ENCODE measurements at regions not wholly inside any gene's neighbourhood (a gene's known extent, or its start where the extent isn't known, plus 50 kb on each side); places are given as distances from the start of the nearest gene placed in this dataset.

DNA sequence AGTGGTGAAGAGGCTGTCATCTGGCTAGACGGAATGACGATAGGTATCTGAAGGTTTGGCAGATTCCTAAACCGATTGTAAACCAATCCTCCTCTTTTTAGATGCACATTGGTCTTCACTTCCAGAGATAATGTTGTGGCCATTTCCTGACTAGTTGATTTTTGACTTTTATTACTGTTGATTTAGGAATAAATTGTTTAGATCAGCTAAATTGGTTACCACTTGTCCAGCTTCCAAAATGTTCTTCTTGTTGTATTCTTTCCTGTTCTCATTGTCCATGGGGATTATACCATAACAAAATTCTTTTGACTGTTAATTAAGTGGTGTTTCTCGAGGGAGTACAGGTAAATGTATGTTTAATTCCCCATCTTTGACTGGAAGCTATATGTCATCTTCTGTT lies 119.7 kb downstream of the MACROH2A1 start:
- Histone ChIP-seq H3K4me3 (no peak overlapping the region), H3K4me1 (replicated peaks in 1 of 2) (no peaks in the 10 kb centered on the region), H3K27ac (no peak overlapping the region)
- ATAC-seq (replicated peaks in 6 of 8): no peak
- WGBS, 10 experiments: 17 to 65% (median 52%) methylated on average over 1 to 4 of the region's 4 CpGs; no CpG with 5 or more reads in 1 of the 10 experiments
- in situ Hi-C loops (cut with MboI; ENCODE audit: low pct_unique_long_range_greater_than_20kb in 2 of 9, low sequenced_read_pairs in 9 of 9, unreplicated experiment in 9 of 9): no loop called here

DNA sequence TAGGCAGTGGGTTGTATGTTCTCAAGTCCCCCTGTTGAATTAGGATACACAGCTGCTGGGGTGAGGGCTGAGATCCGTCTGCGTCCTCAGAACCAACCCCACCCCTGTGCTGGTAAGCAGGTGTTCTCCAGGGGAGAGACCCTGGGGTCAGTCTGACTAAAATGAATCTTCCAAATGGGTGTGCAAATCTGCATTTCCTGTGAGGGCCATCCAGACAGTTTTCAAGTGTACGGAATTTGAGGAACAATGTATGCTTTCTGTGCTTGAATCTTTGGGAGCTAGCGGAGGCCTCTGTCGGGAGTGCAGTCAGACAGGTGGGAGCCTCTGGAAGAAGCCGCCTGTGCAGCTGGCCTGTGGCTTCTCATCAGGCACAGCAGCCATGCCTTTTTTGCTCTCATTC lies 122.9 kb downstream of the MACROH2A1 start:
- Histone ChIP-seq H3K4me3 (no peak overlapping the region), H3K4me1 (replicated peaks in 1 of 2) (no peaks in the 10 kb centered on the region), H3K27ac (no peak overlapping the region)
- WGBS, 10 experiments: 40 to 100% (median 71%) methylated on average over 1 to 6 of the region's 6 CpGs; no CpG with 5 or more reads in 2 of the 10 experiments
- ATAC-seq (replicated peaks in 6 of 8): no peak
- in situ Hi-C loops (cut with MboI; ENCODE audit: low pct_unique_long_range_greater_than_20kb in 2 of 9, low sequenced_read_pairs in 9 of 9, unreplicated experiment in 9 of 9): no loop called here

DNA sequence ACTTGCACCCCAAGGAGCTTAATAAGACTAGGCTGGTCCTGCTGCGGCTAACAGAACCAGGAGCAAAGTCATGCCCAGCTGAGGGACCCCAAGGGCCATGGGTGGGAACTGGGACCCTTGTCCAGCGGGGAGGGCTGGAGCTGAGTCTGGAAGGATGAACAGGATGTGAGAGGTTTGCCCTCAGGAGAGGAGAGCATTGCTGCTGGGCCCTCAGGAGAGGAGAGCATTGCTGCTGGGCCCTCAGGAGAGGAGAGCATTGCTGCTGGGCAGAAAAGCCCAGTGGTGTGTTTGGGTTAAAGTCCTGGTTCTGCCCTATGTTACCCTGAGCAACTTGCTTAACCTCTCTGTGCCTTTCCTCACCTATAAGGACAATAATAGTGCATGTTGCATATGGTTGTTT lies 125.8 kb downstream of the MACROH2A1 start:
- WGBS, 10 experiments: 85 to 100% (median 100%) methylated on average over 1 to 2 of the region's 2 CpGs; no CpG with 5 or more reads in 7 of the 10 experiments
- H3K4me1 ChIP-seq (replicated peaks in 1 of 2): no peaks in the 10 kb centered on the region
- in situ Hi-C loops (cut with MboI; ENCODE audit: low pct_unique_long_range_greater_than_20kb in 2 of 9, low sequenced_read_pairs in 9 of 9, unreplicated experiment in 9 of 9): no loop called here
- no peak overlapping the region for H3K27ac ChIP-seq
- no peak for ATAC-seq (replicated peaks in 6 of 8)
- H3K4me3 ChIP-seq: no peak overlapping the region

- no peak for ATAC-seq (replicated peaks in 6 of 8)
- whole genome bisulfite sequencing, 10 experiments: 17 to 100% (median 90%) methylated on average over 1 to 5 of the region's 11 CpGs; no CpG with 5 or more reads in 4 of the 10 experiments
- in situ Hi-C loops (cut with MboI; ENCODE audit: low pct_unique_long_range_greater_than_20kb in 2 of 9, low sequenced_read_pairs in 9 of 9, unreplicated experiment in 9 of 9): no loop called here
Observed at GRCh38 chr5:135272311-135272805, 126.7 kb downstream of the MACROH2A1 start.

DNA sequence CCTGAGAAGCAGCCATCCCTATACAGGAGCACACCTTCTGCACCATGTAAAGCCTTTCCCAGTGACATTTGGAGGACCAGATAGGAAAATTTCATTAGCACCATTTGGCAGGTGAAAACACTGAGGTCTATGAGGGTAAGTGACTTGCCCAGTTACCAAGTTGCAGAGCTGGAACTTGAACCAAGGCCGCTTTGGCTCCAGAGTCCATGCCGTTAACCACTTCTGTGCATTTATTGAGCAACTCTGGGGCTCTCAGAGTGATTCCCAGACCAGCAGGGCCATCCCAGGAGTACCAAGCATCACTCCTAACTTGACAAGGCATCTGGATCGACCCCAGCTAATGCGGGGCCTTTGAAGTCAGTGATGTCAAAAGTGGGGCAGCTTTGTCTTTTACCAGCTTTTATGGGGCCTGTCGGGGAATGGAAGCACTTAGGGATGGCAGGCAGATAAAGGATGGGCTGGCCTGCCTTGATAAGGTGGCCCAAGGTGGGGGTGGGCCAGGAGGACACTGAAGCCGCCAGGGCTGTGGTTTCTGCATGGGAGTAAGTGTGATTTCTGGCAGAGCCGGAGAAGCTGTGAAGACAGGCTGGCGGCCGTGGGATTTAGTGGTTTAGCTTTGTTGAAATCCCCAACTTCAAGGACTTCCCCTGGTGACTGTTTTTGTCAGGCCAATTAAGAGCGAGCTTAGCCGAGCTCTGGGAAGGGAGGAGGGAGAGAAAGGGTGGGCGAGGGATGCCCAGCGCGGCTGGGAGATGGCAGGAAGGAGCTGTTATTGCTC lies 127.3 kb downstream of the MACROH2A1 start:
- WGBS, 10 experiments: 33 to 100% (median 71%) methylated on average over 1 to 8 of the region's 14 CpGs; no CpG with 5 or more reads in 2 of the 10 experiments
- in situ Hi-C loops (cut with MboI; ENCODE audit: low pct_unique_long_range_greater_than_20kb in 2 of 9, low sequenced_read_pairs in 9 of 9, unreplicated experiment in 9 of 9): no loop called here
- H3K4me3 ChIP-seq: no peak overlapping the region

More at GRCh38 chr5:135272311-135272805, 126.7 kb downstream of the MACROH2A1 start:
- Histone ChIP-seq H3K4me1 (replicated peaks in 1 of 2) (no peaks in the 10 kb centered on the region), H3K4me3 (no peak overlapping the region), H3K27ac (no peak overlapping the region)

GRCh38 chr5:135269931-135270421 lies 129.1 kb downstream of the MACROH2A1 start:
- ATAC-seq (replicated peaks in 6 of 8): peak in 5 of 8 experiments; percentile 37 to 86 (median 72)
- WGBS, 10 experiments: 28 to 81% (median 71%) methylated on average over 1 to 7 of the region's 7 CpGs; no CpG with 5 or more reads in 3 of the 10 experiments
- H3K4me3 ChIP-seq: no peak overlapping the region
- H3K27ac ChIP-seq: no peak overlapping the region
- in situ Hi-C loops (cut with MboI; ENCODE audit: low pct_unique_long_range_greater_than_20kb in 2 of 9, low sequenced_read_pairs in 9 of 9, unreplicated experiment in 9 of 9): no loop called here
- H3K4me1 ChIP-seq (replicated peaks in 1 of 2): no peaks in the 10 kb centered on the region

More for the DNA sequence above, 127.3 kb downstream of the MACROH2A1 start:
- H3K27ac ChIP-seq: no peak overlapping the region
- ATAC-seq (replicated peaks in 6 of 8): no peak
- no peaks in the 10 kb centered on the region for H3K4me1 ChIP-seq (replicated peaks in 1 of 2)

DNA sequence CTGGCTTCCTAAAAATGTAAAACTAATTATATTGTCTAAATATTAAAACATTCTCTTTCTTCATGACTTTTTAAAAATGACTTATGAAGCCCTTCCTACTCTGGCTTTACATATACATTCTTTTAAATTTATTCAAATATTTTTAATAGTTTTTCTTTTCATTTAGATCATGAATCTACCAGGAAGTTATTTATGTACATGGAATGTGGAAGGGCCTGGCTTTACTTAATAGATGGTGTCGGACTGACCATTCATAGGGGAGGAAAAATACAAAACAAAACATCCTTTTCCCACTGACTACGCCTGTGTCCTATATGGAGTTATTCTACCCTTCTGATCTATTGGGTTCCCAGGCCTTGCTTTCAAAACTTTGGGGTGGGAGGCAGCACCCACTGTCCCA lies 129.8 kb downstream of the MACROH2A1 start:
- in situ Hi-C loops (cut with MboI; ENCODE audit: low pct_unique_long_range_greater_than_20kb in 2 of 9, low sequenced_read_pairs in 9 of 9, unreplicated experiment in 9 of 9): no loop called here
- 25 to 100% (median 97%) methylated on average over 1 to 2 of the region's 2 CpGs; no CpG with 5 or more reads in 2 of the 10 experiments for WGBS, 10 experiments
- Histone ChIP-seq H3K4me3 (no peak overlapping the region), H3K4me1 (replicated peaks in 1 of 2) (no peaks in the 10 kb centered on the region), H3K27ac (no peak overlapping the region)
- ATAC-seq (replicated peaks in 6 of 8): peak in 1 of 8 experiments; percentile 72

- no peak overlapping the region for H3K4me3 ChIP-seq
- no peak for ATAC-seq (replicated peaks in 6 of 8)
- H3K4me1 ChIP-seq (replicated peaks in 1 of 2): no peaks in the 10 kb centered on the region
- in situ Hi-C loops (cut with MboI; ENCODE audit: low pct_unique_long_range_greater_than_20kb in 2 of 9, low sequenced_read_pairs in 9 of 9, unreplicated experiment in 9 of 9): no loop called here
- 27 to 60% (median 40%) methylated on average over 1 to 3 of the region's 5 CpGs; no CpG with 5 or more reads in 7 of the 10 experiments for WGBS, 10 experiments
- no peak overlapping the region for H3K27ac ChIP-seq
Observed at GRCh38 chr5:135266975-135267374, 132.1 kb downstream of the MACROH2A1 start.

DNA sequence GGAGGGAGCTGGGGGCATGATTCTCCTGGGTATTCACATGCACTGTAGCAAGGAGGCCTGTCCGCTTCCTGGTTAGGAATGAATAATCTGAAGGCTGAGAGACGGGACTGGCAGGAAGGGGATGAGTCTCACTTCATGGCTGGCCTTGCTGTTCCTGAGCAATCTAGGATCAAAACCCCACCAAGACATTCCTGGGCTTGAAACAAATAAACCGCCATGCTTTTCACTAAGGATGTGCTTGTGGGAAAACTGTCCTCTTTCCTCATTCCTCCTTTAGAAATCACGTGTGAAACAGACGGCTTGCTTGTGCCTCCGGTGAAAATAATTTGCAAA lies 132.8 kb downstream of the MACROH2A1 start:
- WGBS, 10 experiments: 67 to 100% (median 74%) methylated on average over 1 to 6 of the region's 6 CpGs; no CpG with 5 or more reads in 5 of the 10 experiments
- in situ Hi-C loops (cut with MboI; ENCODE audit: low pct_unique_long_range_greater_than_20kb in 2 of 9, low sequenced_read_pairs in 9 of 9, unreplicated experiment in 9 of 9): no loop called here

DNA sequence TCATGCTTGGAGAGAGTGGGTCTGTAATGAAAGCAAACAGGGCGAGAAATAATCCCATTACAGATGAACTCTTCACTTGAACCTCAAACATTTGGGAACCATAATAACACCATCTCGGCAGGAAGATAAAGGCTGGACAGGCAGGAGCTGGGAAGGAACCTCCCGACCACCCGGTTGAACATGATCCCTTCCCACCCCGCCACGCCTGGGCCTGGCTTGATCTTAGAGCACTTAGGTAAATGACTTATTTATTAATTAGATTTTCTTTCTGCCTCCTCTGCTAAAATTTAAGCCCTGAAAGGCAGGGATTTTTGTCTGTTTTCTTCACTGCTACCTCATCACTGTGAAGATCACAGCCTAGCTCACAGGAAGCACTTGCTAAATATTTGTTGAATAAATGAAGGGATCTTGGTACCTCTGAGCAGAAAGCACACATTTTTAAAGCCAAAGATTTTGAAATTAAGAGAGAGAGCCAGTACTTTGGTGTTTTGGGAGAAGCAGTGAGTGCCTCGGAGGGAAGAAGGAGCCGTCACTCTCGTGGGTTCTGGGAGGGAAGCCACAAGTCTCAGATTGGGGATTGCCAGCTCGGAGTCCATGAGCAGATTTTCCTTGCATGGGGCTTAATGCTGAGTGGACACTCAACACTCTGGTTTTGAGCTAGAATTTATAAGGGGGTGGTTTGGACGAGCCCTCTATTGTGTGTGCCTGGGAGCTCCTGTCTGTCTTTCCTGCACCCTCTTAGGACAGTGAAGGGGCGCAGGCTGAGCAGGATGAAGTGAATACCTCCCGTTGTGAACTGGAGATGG lies 133.3 kb downstream of the MACROH2A1 start:
- in situ Hi-C loops (cut with MboI; ENCODE audit: low pct_unique_long_range_greater_than_20kb in 2 of 9, low sequenced_read_pairs in 9 of 9, unreplicated experiment in 9 of 9): no loop called here
- WGBS, 10 experiments: 60 to 100% (median 88%) methylated on average over 1 to 11 of the region's 13 CpGs
- ATAC-seq (replicated peaks in 6 of 8): no peak
- Histone ChIP-seq H3K4me1 (replicated peaks in 1 of 2) (no peaks in the 10 kb centered on the region), H3K4me3 (no peak overlapping the region), H3K27ac (no peak overlapping the region)

More for the DNA sequence above, 132.8 kb downstream of the MACROH2A1 start:
- Histone ChIP-seq H3K4me3 (no peak overlapping the region), H3K27ac (no peak overlapping the region), H3K4me1 (replicated peaks in 1 of 2) (no peaks in the 10 kb centered on the region)
- no peak for ATAC-seq (replicated peaks in 6 of 8)

DNA sequence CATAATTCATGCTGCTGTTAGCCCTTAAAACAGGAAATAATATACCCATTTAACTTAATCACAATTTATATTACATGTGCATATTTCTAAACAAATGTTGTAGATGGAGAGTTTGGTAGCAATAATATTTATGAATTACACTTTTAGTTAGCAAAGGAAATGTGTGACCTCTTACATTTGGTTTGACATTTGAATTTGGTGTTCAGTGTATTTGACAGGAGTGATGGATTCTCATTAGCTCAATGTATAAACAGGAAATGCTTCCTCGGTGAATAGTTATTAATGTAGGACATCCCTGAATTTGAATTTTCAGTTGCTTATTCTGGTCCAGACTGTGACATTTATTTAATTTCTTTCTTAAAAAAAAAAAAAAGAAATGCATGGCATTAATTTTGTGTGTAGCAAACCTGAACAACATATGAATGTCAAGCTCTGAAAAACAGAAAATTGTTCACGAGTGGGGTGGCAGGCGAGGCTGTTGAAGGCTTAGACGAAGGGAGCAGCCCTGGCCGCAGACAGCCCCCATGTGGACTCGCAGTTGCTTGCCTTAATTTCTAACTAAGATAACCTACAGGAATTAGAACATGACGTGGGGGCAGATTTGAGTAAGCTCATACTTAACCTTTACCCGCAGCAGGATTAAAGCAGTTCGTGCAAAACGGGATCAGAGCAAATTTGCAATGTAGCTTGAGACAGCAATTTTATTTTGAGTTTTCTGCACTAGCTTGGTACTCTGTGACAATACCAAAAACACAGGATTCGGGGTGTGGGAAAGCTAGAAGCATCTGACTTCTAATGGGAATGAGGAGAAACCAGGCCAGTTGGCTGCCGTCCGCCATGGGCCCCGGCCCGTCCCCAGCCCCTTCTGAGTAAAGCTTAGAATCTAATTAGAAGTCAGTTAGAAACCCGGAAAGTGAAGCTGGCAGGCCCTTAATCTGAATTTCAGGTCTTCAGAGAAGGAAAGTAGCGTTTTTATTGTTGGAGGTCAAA lies 134.3 kb downstream of the MACROH2A1 start:
- in situ Hi-C loops (cut with MboI; ENCODE audit: low pct_unique_long_range_greater_than_20kb in 2 of 9, low sequenced_read_pairs in 9 of 9, unreplicated experiment in 9 of 9): no loop called here
- 67 to 100% (median 88%) methylated on average over 1 to 14 of the region's 17 CpGs for WGBS, 10 experiments
- no peak overlapping the region for H3K27ac ChIP-seq
- ATAC-seq (replicated peaks in 6 of 8): no peak
- H3K4me1 ChIP-seq (replicated peaks in 1 of 2): no peaks in the 10 kb centered on the region
- H3K4me3 ChIP-seq: no peak overlapping the region

DNA sequence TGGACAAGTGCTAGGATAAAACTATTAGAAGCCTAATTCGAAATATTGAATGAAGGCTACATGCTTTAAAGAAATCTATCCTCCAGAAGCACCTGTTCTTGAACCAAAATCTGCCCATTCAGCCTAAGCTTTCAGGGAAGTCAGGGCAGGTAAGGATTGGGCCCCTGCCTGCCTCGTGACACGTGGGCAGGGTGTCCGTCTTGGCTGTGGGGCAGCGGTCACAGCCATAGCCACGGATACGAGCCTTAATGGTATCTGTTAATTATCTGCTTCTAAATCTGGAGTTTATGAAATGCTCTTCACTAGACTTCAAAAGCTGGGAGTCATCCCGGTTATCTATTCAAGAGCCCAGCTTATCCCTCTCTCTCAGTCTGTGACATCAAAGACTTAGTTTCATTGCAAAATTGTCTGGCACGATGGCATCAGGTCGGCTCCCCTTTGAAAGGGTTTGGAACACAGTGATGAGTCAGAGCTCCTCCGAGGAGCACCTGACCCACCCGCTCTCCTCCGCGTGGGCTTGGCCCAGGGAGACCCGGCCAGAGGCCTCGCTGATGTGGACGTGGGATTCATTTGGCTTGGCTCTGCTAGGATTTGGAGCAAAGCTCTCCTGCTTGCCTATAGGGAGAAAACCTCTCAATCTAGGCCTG lies 135.9 kb downstream of the MACROH2A1 start:
- in situ Hi-C loops (cut with MboI; ENCODE audit: low pct_unique_long_range_greater_than_20kb in 2 of 9, low sequenced_read_pairs in 9 of 9, unreplicated experiment in 9 of 9): no loop called here
- H3K27ac ChIP-seq: no peak overlapping the region
- no peaks in the 10 kb centered on the region for H3K4me1 ChIP-seq (replicated peaks in 1 of 2)
- WGBS, 10 experiments: 43 to 100% (median 77%) methylated on average over 1 to 11 of the region's 17 CpGs; no CpG with 5 or more reads in 4 of the 10 experiments
- ATAC-seq (replicated peaks in 6 of 8): peak in 2 of 8 experiments; percentile 49 to 65
- no peak overlapping the region for H3K4me3 ChIP-seq
